HG03108 (cell line): ENCODE measurements at regions not wholly inside any gene's neighbourhood (a gene's known extent, or its start where the extent isn't known, plus 50 kb on each side); places are given as distances from the start of the nearest gene placed in this dataset.
"Not testable (repeated sequence)": the region's sequence is repeated elsewhere in the genome, so short reads cannot be mapped to it uniquely, and the experiment has no call there.

Experiments
- ATAC-seq: cut with Tn5 transposase; IDR thresholded peaks from one replicate; pipeline ENCODE4 v1.9.1; 2021; ENCODE audit warnings: moderate library complexity; ENCODE audit not compliant: unreplicated experiment

DNA sequence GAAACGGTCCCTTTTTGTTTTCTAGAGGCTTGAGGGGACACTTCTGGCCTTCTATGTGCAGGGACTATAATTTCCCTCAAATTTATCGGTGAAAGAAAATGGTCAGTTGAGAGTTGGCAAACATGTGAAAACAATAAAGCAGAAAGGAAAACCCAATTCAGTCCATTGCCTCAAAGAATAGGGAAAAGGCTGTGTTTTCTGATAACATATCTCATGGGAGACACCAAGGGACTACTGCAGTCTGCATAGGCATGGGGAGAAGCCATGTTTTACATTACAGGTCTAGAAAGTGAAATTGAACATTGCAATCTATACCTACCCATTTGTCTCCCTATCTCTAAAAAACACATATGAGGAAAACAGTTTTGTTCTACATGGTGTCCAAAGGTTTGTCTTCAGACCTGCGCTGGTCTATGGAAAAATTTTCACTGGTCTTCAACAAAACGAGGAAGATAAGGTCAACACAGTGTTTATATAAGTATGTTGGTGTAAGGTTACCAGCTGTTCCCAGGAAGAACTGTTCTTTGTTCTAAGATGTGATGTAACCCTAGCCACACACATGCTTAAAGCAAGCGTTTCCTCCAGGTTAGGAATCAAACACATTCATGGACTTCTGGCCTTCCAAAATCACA, 179.7 kb downstream of the MREG start:
- ATAC-seq: no peak

DNA sequence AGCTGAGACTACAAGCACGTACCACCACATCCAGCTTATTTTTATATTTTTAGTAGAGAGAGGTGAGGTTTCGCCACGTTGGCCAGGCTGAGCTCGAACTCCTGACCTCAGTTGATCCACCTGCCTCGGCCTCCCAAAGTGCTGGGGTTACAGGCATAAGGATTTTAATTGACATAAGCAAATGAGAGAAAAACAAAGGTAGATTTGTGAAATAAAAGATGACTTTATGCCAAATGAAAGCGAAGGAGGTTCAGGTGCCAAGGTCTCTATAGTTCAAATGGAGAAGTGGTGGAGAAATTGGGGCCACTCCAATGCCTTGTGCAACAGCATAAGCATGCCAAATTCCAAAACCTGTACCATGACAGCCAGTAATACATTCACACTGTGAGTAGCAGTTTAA, 180.6 kb downstream of the MREG start:
- ATAC-seq: no peak

DNA sequence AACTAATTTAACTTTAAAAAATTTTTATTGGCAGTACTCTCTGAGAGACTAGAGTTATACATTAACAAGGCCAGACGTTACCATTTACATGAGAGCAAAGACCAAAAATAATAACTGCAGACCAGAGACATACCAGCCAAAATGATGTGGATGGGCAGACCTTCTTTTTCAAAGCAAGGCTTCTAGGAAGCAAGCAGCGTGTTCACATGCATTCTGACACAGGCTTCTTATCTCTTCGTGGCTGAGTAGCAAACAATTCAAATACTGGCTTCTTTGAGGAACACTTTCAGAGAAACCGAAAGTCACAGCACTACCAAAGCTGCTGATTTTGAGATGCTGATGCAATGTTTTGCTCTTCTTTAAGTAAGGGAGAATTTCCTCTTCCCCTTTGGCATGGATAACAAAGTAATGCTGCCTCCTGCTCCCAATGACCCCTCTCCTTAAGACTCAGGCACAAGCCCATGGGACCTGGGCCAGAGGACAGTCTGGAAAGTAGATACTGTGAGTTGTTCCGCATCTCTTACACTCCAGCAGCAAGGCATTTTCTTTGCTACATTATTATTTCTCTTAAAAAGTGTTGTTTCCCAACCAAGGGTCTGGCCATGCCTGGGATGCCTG, 181.9 kb downstream of the MREG start:
- peak; percentile 92 for ATAC-seq

DNA sequence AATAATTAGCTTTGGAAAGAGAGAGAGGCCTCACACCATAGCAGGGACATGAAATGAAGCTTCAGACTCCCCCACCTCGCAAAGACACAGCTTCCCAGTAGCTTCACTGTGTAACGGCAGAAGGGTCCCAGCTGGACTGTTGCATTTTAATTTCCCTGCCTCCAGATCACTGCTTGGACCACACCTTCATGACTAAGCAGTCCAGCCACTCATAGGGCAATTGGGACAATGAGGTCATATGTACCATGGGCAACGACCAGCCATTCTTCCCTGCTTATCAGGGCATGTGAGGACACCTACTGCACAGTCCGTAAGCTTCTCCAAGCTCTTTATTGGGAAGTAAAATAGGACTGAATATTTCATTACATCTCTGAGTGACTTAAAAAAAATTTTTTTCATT, 183.0 kb downstream of the MREG start:
- no peak for ATAC-seq

DNA sequence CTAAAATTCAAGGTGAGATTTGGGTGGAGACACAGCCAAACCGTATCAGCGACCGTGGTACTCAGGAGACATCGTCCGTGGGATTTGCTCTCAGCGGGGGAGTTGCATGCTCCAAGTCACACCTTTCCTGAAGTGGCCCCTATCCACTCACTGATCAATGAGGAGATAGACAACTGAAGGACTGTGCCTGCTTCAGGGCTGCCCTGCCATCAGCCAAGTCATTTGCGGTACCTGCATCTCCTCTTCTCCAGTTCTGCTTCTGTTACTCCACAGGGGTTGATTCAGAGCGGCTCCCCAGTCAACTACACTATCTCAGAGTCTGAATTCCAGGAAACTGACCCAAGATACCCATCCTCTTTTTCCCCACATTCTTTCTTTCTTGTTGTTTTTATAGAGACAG, 184.1 kb downstream of the MREG start:
- no peak for ATAC-seq

DNA sequence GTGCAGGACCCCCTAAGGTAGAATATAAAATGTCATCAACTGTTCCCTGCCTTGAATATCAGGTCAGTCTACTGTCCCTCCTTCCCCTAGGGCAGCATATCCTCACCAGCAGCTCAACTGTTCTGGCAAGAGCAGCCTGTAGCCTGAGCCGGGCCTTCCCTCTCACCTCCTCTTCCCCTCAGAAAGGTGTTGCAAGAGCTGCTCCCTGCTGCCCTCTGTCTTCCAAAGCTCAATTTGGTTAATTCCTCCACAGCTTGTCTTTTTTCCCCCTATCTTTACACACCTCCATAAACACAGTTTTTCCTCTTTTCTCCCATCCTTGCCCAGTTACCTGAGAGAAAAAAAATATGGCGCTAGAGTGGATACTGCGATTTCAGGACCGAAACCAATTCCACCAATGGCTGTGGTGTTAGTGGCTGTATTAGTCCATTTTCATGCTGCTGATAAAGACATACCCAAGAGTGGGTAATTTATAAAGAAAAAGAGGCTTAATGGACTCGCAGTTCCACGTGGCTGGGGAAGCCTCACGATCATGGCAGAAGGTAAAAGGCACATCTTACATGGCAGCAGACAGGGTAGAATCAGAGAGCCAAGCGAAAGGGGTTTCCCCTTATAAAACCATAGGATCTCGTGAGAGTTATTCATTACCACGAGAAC, 184.7 kb downstream of the MREG start:
- ATAC-seq: peak; percentile 57

DNA sequence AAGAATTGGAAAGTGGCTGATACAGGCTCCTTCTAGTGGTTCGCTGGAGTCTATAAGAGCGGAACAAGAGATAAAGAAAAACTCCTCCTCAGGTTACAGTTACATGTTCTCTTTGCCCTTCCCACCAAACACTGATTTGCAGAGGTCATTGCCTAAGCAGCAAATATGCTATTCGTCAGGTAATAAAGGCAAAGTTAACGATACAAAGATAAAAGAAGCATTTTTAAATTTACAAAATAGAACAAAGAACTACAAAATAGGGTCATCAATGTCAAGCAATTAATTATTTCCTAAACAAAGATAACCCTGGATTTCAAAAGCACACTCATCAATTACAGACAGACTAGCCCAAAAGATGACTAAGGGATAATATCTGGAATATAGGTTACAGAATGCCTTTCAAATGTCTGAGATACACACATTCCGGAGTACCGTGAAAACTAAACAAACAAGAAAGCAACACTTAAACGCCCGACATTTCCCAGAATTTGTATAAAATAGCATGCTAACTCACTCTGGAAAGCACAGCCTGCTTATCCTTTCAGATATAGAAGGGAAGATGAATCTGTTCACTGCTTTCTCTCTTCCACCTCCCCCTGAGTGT, 186.4 kb downstream of the MREG start:
- no peak for ATAC-seq

DNA sequence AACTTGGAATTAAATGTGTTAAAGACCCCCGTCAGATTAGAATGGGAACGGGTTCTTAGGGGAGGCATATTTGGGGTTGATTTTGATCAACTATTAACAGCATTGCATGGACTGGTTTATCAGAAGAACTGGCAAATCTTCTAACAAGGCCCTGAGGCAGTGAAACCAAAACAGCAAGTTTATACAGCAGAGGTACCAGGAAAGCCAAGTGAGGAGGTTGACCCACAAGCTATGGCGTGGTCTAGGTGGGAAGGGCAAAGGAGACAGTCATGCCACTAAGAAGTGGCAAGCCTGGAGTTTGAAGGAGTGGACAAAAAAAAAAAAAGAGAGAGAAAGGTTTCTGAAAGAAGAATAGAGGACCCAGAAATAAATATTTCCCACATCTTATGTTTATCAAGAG, 187.0 kb downstream of the MREG start:
- no peak for ATAC-seq

DNA sequence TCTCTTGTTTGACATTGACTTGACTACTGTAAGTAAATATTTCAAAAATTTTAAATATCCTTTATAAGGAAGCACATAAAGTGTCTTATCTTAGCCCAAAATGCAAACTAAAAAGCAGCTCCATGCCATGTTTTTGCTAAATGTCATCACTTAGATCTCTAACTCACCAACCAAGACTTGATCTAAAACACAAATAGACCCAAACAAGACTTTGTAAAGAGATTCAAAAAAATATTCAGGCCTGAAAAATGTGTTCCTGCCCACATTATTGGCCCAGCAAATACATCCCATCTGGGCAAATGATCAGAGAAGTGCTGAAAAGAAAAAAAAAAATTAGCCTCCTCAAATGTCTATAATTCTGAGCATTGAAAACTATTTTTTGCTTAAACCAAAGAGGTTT, 187.6 kb downstream of the MREG start:
- no peak for ATAC-seq

DNA sequence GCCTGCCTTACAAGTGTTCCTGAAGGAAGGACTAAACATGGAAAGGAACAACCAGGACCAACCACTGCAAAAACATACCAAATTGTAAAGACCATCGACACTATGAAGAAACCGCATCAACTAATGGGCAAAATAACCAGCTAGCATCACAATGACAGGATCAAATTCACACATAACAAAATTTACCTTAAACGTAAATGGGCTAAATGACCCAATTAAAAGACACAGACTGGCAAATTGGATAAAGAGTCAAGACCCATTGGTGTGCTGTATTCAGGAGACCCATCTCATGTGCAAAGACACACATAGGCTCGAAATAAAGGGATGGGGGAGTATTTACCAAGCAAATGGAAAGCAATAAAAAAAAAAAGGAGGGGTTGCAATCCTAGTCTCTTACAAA, 192.1 kb downstream of the MREG start:
- ATAC-seq: not testable (repeated sequence)

DNA sequence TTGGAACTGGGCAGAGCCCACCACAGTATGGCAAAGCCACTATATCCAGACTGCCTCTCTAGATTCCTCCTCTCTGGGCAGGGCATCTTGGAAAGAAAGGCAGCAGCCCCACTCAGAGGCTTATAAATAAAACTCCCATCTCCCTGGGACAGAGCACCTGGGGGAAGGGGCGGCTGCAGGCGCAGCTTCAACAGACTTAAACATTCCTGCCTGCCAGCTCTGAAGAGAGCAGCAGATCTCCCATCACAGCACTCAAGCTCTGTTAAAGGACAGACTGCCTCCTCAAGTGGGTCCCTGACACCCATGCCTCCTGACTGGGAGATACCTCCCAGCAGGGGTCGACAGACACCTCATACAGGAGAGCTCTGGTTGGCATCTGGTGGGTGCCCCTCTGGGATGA, 193.6 kb downstream of the MREG start:
- not testable (repeated sequence) for ATAC-seq

DNA sequence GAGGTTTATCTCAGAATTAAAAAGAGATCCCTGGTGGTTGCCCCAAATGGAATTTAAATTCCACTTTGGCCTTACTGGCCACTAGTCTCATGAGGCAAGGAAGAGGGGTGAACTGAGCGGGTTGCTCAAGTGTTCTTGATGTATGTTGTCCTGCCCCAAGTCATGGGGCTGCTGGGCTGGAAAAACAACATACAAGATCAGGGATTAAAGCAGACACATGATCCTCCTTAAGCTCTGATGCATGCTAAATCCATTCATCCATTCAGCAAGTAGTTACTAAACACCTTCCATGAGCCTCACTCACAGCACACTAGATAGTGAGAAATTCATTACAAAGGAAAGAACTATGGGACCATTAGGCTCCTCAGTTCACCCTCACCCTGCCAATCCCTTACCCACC, 196.3 kb downstream of the MREG start:
- ATAC-seq: no peak

DNA sequence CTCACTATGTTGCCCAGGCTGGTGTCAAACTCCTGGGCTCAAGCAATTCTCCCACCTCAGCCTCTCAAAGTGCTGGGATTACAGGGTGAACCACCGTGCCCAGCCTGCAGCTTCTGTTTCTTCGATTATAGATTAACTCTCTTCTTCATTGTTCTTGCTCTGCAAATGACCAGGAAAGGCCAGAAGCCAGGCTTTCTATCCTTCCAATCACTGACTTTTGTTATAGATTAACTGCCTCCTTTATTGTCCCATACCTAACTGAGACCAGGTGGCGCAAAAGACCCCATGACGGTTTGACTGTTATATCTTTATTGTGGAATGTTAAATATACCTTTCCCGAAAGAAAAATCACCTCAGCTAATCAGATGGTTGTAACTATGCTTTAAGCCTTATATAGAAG, 196.9 kb downstream of the MREG start:
- no peak for ATAC-seq

DNA sequence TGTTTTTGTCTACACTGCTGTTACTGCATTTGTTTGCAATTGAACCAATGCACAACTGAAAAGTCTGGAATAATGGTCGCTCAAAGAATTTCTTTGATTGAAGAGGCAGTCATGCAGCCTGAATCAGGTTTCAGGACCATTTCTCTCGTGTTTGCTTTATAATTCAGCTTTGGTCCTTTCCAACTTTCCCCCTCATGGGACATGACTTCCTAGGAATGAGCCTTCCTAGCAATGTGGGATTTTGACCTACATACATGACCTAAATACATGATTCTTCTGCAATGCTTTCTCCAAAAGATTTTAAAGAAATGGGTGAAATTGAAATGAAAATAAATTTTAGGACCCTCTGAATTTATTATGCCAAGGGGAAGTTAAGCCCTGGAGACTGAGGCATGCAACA, 197.4 kb downstream of the MREG start:
- ATAC-seq: no peak

DNA sequence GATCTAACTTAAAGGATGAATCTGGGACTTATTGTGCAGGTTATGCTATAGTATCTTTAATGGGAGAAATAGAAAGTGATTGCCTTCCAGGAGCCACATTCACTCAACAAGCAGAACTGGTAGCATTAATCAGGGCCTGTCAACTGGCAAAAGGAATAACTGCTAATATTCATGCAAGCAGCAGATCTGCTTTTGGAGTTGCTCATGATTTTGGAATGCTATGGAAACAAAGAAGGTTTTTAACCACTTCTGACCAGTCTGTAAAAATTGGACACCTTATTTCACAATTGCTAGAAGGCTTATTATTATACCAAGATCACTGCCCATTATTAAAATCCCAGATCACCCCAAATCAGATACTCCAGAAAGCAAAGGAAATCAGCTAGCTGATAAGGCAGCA, 200.4 kb downstream of the MREG start:
- ATAC-seq: no peak

DNA sequence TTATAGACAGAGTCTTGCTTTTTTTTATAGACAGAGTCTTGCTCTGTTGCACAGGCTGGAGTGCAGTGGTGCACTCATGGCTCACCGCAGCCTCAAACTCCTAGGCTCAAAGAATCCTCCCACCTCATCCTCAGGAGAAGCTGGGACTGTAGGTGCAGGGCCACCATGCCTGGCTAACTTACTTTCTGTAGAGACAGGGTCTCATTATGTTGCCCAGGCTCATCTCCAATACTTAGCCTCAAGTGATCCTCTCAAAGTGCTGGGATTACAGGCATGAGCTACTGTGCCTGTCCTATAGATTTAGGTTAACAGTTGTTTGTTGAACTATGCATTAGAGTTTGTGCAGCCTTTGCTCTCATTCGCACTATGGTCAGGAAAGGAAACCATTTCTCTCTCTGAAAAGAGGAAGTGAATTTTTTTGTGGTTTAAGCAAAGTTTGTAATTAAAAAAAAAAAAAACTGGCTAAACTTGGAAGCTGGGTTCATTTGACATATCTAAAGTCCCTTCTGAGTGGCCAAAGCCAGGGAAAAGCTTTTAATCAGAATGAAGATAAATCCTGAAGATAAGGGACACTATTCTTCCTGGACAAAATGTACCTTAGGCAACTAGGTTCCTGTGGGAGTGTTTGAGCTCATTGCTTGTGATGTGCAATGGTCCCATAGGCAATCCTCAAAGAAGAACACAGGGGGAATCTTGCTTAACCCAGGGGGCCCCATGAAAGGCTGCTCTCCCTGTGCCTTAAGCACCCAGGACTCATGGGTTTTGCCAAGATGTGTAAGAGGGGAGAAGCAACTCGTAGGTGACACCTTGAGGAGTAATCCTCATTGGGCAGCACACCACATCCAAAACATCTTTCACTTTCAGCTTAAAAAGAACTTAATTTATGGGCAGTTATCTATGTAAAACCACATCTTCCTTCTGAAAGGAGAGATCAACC, 201.7 kb downstream of the MREG start:
- ATAC-seq: peak; percentile 98

DNA sequence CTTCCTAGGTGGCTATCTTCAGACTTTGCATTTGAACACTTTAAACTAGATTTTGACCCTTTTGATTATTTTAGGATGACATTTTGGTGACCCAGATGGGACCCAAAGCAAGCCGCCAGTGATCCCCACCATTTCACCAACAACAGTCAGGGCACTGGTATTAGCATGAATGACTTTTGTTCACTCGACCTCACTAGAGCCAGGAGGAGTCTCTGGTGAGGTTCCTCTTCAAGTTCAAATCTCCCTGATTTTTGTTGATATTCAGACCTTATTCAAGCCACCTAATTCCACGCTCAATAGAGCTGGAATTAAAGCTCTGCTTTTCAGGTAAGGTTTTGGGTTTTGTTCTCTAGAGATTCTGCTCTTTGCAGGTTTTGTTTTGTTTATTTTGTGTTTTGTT, 202.3 kb downstream of the MREG start:
- peak; percentile 21 for ATAC-seq

DNA sequence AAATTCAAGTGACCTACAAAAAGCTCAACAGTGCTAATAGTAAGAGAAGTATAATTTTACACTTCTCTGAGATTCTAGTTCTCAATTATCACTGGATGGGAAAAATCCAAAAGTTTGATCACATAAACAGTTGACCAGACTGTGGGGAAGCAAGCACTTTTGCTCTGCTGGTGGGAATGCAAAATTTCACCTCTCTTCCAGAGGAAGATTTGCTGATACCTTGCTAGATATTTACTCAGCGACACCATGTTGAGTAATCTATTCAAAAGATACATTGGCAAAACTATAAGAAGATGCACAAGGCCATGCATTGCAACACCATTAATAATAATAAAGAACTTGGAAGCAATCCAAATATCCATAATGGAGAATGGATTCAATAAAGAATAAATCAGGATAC, 204.4 kb downstream of the MREG start:
- ATAC-seq: no peak

DNA sequence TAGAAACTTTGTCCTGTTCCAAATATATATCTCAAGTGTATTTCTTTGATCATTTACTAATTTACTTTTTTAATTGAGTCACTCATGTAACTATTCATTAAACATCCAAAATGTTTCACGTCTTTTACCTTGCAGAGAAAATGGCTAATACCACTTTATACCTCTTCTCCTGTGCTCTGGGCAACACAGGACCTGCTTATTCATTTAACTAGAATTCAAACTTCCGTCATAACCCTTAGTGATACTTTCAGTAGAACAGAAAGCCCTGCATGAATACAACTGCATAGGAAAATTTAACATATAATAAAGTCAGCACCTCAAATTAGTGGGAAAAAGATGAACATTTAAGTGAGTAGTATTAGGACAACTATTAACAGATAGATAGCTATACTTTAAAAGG, 205.2 kb downstream of the MREG start:
- no peak for ATAC-seq

DNA sequence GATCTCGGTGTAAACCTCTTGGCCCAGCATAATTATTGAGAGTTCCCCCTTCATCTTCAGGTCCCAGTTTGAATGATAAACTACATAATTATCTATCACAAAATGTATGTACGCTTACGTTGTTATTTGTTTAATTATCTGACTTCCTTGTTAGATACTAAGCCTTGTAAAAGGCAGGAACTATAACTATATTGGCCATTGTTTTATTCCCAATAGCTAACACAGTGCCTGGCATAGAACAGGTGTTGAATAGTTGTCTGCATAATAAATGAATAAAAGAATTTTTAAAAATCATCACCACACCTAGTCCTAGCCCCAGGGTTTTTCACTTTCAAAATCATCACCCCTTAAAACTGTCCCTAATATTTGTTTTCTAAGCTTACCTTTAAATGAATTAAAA, 207.9 kb downstream of the MREG start:
- no peak for ATAC-seq

DNA sequence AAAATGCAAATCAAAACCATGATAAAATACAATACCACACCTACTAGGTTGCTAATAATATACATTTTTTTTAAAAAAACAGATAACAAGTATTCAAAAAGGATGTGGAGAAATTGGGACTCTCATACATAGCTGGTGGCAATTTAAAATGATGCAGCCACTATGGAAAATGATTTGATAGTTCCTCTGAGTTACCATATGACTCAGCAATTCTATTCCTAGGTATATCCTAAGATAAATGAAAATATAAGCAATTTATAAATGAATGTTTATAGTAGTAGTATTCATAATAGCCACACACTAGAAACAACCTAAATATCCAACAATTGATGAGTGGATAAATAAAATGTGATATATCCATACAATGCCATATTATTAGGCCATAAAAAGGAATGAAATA, 210.2 kb downstream of the MREG start:
- no peak for ATAC-seq
